ENCODE measurements at regions not wholly inside any gene's neighbourhood (a gene's known extent, or its start where the extent isn't known, plus 50 kb on each side); places are given as distances from the start of the nearest gene placed in this dataset.
"Not testable (repeated sequence)": the region's sequence is repeated elsewhere in the genome, so short reads cannot be mapped to it uniquely, and the experiment has no call there.

DNA sequence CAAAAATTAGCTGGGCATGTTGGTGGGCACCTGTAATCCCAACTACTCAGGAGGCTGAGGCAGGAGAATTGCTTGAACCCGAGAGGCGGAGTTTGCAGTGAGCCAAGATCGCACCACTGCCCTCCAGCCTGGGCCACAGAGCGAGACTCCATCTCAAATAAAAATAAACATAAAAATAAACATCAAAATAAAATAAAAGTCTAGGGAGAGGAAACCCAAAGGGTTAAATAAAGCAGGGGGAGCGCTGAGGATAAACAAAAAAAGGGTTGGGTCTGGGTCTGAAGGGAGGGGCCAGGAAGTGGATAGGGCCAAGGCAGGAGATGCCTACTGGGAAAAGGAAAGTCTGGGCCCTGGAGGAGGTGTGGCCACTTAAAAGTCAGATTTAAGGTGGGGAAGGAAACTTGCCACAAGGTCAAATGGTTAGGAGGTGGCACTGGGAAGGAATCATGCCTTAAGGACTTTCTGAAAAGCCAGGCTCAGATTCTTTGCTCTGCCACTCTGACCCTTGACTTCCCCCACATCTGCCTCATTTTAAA, 150.0 kb downstream of the ADSS2 start:
- no peak for DNase-seq

DNA sequence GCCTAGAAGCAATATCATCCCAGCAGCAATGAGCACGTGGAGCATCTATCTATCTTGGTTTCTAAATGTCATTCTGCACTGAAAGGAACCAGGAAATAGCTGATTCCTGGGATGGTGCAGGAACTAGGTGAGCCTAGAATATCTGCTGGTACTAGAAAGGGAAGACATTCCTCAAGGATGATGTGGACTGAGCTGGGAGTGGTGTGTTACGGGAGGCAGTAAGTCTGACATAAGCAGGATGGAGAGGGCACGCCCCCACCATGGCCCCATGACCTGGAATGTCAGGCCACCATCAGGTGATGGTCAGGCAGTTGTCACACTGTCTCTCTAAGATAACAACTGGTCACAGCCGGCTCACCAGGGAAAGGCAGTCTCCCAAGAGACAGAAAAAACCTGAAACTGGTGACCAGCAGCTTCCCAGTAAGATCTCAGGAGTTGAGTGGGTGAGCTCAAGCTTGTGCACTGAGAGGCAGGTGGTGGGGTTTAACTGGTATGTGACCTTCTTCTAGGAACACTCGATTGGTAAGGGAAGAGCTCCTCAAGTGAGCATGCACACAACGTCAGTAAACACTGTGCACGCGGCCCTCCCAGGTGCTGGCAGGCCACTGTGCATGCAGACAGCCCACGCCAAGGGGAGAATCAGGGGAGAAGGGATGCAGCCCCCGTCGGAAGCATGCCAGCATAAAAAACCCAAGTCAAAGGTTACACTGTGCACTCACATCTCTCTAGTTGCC, 148.7 kb downstream of the ADSS2 start:
- no peak for DNase-seq

DNA sequence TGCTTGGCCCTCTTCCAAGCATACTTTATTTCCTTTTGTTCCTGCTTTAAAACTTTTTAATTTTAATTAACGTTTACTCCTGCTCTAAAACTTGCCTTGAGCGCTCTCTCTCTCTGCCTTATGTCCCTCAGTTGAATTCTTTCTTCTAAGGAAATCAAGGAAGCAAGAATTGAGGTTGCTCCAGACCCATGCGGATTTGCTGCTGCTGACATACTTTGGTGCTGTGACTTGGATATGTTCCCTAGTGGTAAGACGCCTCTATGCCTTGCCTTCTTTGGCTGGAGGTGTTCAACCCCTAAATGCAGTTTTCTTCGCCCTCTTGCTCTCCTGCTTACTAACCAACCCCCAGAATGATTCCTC, 148.1 kb downstream of the ADSS2 start:
- no peak for DNase-seq

DNA sequence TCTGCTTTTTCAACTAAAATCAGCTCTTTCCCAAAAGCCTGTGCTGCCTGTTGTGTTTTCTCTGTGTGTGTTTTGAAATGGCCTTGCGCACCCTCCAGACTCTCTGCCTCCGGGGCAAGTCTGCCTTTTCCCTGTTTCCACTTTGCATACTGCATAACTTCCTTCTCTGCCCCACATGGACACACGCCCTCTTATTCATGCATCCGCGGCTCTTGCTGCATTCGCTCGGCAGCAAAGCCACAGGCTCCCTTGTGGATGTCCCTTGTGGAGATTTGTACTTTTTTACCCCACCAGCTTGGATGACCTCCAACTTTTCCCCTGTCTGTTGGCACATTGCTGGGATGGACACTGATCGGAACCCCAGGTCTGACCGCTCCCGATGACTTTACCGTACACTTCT, 147.6 kb downstream of the ADSS2 start:
- DNase-seq: no peak

DNA sequence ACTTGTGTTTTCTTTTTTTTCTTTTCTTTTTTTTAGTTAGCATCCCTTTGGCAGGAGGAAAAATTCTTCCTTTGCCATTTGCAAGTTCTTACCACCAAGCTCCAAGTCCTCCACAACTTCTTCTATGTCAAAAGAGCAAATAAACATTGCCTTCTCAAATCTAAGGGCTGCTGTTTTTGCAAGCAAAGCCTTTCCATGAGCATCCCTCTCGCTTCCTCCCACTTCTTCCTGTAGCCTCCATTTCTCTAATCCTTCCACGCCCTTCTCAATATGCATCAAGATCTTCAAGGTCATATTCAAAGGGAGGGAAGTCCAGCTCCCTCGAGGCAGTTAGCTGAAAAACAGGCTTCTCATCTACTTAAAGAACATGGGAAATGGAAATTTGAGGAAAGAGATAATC, 147.1 kb downstream of the ADSS2 start:
- DNase-seq: no peak

DNA sequence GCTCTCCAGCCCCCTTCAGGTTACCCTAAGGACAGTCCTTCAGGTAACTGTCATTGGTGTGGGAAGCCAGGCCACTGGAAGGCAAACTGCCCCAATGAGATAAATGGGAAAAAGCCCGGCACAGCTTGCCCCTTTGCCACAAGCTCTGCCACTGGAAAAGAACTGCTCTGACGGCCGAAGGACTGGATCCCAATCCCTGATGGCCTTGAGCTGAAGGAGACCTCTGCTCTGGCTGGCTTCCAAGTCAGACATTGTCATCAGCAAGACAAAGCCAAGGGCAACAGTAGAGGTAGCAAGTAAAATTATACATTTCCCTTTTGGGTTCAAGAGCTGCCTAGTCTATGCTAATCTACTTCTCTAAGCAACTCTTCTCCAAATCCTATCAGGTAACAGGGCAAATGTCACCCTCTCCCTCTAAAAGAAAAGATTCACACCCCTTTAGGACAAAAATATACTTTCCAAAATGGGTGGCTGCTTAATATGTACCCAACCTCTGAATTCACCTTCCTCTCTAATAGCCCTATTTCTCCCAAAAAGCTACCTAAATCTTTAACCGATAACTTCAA, 145.8 kb downstream of the ADSS2 start:
- DNase-seq: no peak

DNA sequence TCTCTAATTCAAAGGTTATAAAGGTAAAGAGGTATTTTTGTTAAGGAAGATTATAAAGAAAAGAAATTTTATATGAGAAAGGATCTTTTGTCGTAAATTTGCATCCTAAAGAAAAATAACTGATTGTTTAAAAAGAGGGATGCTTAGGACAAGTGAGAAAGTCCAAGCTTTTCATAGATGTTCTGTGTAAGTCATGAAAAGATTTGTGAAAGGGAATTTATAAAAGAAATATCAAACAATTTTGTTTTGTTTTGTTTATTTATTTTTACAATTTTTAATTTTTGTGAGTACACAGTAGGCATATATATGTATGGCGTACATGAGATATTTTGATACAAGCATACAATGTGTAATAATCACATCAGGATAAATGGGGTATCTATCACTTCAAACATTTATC, 145.2 kb downstream of the ADSS2 start:
- DNase-seq: no peak

DNA sequence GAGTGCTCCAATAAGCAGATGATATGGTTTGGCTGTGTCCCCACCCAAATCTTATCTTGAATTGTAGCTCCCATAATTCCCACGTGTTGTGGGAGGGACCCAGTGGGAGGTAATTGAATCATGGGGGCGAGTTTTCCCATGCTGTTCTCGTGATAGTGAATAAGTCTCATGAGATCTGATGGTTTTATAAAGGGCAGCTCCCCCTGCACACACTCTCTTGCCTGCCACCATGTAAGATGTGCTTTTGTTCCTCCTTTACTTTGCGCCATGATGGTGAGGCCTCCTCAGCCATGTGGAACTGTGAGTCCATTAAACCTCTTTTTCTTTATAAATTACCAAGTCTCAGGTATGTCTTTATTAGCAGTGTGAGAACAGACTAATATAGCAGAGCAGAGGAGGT, 142.5 kb downstream of the ADSS2 start:
- not testable (repeated sequence) for DNase-seq

DNA sequence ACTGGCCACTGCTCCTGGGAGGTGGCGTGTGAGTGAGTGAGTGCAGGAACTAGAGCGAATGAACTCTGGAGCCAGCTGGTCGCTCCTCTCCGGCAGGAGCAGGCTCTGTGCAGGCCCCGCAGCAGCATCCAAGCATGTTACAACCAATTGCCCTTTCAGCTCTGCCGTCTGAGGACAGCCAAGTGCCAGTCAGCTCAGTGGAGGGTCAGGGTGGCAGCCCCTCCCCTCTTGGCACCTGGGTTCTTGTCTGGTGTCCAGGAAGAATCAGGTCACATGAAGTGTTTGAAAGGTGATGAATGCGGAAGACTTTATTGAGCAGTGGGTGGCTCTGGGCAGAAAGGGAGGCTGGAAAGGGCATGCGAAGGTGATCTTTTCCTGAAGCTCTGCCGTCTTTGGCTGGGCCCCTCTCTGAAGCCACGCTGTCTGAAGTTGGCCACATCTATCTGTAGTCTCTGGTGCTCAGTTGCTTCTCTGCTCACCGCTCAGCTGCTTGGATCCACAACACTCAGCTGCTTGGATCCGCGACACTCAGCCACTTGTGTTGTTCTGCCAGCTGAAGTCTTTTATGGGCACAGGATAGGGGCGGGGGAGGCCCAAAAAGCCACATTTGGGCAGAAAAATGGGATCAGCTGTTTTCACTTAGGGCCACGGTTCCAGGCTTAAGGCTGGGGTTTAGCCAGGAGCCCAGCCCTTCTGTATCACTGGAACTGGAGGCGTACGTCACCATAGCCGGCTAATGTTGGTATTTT, 139.8 kb downstream of the ADSS2 start:
- DNase-seq: no peak

DNA sequence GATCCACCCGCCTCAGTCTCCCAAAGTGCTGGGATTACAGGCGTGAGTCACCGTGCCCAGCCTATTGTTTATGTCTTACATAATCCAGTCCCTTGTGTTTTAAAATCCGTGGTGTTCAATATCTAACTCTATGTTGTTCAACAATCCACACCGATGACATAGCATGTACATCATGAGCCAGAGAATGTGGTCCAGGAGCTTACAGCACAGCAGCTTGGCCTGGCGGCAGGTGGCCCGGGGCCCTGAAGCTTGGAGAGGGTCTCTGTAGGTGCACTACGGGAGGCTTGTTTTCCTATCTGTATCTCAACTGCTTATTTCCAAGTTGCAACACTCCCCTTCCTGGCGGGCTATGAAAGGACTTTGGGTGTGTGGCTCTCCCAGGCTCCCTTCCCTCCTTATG, 138.4 kb downstream of the ADSS2 start:
- no peak for DNase-seq

DNA sequence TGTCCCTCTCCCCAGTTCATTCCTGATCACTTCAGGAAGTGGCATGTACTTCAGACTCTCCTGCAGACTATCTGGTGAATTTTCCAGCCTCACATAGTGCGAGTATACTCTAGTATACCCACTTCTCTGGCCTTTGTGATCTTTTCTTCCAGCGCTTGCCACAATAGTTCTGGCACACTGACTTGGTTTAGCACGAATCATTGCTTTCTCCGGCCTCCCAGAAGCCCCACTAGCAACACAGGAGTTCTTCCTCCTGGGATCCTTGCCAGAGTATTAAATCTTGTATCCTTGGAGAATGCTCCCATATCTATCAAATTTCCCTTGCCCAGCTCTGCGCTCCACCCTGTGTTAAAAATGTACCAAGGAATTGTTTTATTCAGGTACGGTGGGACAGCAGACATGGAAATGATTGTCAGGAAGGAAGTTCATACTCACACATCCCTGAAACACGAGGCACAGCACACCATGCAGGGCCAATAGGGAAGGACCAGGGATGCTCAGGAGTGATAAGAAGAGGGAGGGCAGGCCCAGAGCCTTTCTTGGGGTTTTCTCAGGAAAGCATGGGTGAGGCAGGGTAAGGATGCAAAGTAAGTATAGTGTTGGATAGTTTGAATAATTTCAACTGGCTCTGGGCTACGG, 136.7 kb downstream of the ADSS2 start:
- DNase-seq: no peak

DNA sequence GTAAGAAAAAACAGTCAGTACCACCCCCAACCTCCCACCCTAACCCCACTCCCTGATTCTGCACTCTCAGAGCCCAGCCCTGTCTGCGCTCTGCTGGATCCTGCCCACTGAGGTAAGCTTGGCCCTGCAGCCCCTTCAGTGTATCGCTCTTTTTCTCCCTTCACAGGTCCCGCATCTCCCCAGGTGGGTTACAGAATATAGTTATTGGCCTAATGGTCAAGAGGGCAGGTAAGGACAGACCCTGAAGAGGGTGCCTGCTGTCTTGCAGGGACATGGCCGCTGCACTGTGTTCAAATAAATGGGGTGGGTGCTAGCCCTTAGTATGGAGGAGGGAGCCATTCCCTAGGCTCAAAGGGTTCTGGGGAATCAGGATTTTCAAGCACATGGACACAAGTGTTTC, 135.7 kb downstream of the ADSS2 start:
- DNase-seq: no peak

DNA sequence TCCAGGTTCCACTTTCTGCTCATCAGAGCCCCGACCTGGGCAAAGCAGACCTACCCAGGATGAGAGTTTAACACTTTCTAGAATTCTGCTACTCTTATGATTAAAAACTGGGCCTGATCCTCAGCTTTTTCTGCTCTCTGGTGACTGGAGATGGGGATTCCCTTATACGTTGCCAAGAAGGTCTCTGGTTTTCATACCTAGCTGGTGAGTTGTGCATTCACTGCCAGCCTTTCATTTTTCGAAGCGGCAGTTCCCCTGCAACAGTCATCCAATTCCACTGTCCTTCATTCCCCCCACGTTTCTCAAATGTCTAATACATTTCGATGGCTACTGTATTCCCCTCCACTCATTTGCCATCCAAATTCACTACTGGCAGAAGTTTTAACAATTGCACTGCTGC, 135.3 kb downstream of the ADSS2 start:
- no peak for DNase-seq

DNA sequence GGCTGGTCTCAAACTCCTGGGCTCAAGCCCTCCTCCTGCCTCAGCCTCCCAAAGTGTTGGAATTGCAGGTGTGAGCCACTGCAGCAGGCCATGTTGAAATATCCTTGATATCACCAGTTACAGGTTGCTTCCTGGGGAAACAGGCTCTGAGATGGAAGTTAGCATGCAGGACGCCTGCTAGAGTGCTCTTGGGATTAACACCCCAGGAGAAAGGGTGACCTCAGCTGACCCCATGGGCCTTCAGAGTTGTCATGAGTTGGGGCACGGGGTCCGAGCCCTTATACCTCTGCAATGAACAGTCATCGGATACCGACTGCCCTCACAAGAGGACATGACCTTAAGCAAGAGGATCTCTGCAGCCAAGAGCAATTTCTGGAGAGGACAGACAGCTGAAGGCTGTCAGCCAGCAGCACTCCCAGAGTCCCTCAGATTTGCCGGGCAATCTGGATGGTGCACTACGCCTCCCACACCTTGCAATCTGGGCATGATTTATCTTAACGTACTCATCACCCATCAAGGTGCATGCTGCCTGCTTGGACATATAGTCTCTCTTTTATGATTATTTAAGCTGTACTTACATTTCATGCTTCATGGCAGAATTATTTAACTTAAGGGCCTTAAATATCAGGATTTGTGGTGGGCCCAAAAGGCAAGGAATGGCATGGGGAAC, 134.6 kb downstream of the ADSS2 start:
- no peak for DNase-seq

DNA sequence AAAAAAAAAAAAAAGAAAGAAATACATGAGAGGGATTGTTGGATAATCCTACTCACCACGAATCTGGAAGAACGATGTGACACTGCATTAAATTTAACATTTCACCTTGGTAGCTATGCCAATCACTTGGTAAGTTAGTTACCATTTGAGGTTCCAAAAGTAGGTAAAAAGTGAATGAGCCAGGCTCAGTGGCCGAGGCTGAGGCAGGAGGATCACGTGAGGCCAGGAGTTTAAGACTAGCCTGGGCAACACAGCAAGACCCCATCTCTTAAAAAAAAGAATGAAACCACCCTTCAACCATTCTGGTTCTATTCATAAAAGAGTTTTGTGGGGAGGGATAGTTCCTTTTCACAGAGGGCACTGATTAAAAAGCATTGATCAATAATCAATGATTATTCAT, 133.6 kb downstream of the ADSS2 start:
- DNase-seq: no peak

DNA sequence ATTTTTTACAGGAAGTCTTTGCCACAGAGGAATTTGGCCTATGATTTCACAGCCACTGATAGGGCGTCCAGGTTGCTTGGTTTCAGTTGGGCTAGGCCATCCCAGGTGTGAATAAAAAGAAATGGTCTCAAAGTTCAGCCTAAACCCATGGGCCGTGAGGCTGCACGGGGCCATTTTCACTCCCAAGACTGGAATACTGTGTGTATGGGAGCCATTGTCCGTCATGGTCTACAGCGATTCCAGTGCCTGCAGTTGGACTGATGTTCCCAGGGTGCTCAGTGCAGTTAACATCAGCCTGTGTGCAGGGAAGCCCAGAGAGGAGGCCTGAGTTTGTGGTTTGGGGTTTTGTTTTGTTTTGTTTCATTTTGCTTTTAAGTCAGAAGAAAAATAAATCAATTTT, 133.2 kb downstream of the ADSS2 start:
- DNase-seq: no peak

DNA sequence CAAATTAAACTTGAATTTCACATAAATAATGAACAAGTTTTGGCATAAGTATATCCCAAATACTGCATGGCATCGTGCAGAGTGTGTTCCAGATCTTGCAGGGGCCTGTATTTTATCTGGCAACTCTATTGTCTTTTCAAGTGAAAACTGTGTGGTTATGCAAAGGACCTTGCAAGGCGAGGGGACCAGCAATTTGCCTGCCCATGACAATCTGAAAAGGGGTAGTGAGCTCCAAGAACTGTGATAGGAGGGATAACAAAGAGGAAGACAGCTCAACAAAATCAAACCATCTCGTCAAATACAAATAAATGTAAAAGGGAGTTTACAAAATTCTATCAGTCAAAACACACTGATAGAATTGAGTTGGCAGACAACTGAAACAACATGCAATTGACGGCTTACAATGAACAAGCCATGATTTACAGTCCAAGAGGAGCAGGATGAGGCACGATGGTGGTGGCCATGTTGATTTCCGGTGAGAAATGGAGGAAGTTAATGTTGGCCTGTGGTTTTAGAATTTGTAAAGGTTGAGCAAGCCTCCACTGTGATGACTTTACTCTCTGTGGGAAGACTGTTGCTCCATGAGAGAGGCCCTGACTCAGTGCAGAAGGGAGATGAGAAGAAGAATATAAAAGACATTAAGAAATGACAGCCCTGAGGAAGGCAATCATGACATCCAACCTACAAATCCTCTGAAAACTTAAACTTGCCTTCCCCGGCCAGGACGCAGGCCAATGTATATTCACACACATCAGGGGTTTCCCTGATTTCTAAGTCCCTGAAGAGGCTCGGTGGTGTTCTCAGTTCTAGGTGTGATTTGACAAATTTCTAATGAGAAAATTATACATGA, 132.2 kb downstream of the ADSS2 start:
- DNase-seq: no peak

DNA sequence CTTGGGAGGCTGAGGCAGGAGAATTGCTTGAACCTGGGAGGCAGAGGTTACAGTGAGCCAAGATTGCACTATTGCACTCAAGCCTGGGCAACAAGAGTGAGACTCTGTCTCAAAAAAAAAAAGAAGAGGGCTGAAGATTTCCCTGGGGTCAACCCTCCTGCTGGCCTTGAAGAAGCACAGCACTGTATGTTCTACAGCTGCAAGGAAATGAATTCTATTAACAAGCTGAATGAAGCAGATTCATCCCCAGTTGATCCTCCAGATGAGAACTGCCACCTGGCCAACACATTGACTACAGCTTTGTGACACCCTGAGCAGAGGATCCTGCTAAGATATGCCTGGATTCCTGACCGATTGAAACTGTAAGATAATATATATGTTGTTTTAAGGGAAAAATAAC, 129.5 kb downstream of the ADSS2 start:
- DNase-seq: no peak

DNA sequence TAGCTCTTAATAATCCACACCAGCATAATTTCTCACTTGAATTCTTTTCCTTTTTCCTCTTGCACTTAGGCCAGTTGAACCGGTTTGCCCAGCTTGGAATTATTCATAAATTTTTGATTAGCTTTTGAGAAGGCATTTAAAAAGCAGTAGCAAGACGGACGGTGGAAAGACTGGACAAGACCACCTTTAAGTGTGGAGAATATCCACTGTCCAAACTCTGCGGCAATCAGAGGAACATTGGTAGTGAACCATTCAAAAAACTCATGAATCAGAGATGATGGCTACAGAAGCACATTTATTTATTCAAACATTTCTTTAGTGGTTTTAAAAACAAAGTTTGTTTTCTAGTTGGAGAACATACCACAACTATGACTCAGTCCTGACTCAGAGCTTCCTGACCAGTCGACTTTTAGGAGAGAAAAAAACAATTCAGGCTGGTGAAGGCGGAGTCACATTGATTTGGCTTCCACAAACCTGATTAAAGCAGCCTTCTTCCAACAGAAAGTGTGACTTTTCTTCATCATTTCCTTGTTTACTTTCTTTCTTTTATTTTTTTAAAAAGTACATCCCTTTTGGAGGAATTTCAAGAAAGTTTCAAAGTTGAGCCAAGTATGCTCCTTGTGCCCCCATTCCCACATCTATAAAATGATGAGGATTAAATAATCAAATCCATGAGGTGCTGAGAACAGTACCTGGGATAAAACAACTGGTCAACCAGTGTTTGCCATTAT, 128.8 kb downstream of the ADSS2 start:
- no peak for DNase-seq

DNA sequence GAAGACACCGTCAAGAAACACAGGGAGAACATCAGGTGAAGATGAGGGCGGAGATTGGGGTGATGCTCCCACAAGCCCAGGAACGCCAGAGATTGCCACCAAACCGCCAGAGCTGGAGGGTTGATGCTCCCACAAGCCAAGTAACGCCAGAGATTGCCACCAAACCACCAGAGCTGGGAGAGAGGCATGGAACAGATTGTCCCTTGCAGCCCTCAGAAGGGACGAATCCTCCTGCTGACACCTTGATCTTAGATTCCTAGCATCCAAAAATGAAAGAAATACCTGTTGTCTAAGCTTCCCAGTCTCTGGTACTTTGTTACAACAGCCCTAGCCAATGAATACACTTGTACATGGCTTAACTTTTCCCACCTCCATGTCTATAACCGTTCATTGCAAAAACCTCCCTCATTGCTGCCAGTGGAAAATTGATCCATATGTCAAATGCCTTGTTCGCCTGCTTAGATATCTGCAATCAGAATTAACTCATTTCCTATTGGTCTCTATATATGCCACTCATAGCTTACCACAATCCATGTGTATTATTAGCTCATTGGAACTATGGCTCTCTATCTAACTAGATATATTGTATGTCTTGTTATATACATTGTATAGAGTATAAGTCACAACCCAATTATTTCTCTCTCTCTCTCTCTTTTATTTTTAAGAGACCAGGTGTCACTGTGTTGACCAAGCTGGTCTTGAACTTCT, 127.4 kb downstream of the ADSS2 start:
- no peak for DNase-seq
